CD14-positive monocyte (primary cell): ENCODE measurements at regions not wholly inside any gene's neighbourhood (a gene's known extent, or its start where the extent isn't known, plus 50 kb on each side); places are given as distances from the start of the nearest gene placed in this dataset.

Experiments
- DNase-seq, 3 donors: peaks; one replicate each; pipeline ENCODE4 v3.0.0-alpha.2; 2011 to 2022
- H2AFZ ChIP-seq: 2 replicates; pipeline ENCODE4 v1.6.0; 2012; ENCODE audit warnings: mild to moderate bottlenecking, low read depth, low read length, inconsistent platforms; ENCODE audit not compliant: insufficient read depth, poor library complexity, severe bottlenecking
- H3K27ac ChIP-seq, 2 donors: 1 replicate in 1 of 2; 2 replicates in 1 of 2; pipeline ENCODE4 v1.5.1; 2012 to 2013; ENCODE audit warnings: low read length in 2 of 2, control low read depth in 1 of 2, inconsistent platforms in 1 of 2, low read depth in 1 of 2, mild to moderate bottlenecking in 1 of 2
- H3K27me3 ChIP-seq, 2 donors: one replicate each; pipeline versions ENCODE4 v1.6.0 to v1.6.1; 2011 to 2013; ENCODE audit warnings: low read length in 2 of 2; ENCODE audit not compliant: control insufficient read depth in 2 of 2, insufficient read depth in 2 of 2
- H3K36me3 ChIP-seq, 2 donors: replicated peaks in 1 of 2; 1 replicate in 1 of 2; 2 replicates in 1 of 2; pipeline versions ENCODE4 v1.5.1 to v1.6.1; 2012 to 2013; ENCODE audit warnings: low read length in 2 of 2, control low read depth in 1 of 2, inconsistent platforms in 1 of 2, mild to moderate bottlenecking in 1 of 2; ENCODE audit not compliant: insufficient read depth in 2 of 2, control insufficient read depth in 1 of 2
- H3K4me1 ChIP-seq, 2 donors: 1 replicate in 1 of 2; 2 replicates in 1 of 2; pipeline versions ENCODE4 v1.5.1 to v1.6.1; 2012 to 2013; ENCODE audit warnings: low read length in 2 of 2, control low read depth in 1 of 2, inconsistent platforms in 1 of 2, mild to moderate bottlenecking in 1 of 2, moderate library complexity in 1 of 2; ENCODE audit not compliant: insufficient read depth in 2 of 2, control insufficient read depth in 1 of 2
- H3K4me2 ChIP-seq: replicated peaks from 2 replicates; pipeline ENCODE3; 2012; ENCODE audit warnings: low read length, moderate library complexity, mild to moderate bottlenecking; ENCODE audit not compliant: poor library complexity, severe bottlenecking; ENCODE audit errors: extremely low read depth
- H3K4me3 ChIP-seq, 3 experiments: fragments of 200-600 bp in 1 of 3; sonication (generic) in 1 of 3; replicated peaks in 1 of 3; 1 replicate in 2 of 3; 2 replicates in 1 of 3; pipeline ENCODE4 v1.5.1; 2011 to 2013; ENCODE audit warnings: low read length in 3 of 3, mild to moderate bottlenecking in 3 of 3, control low read depth in 2 of 3, low read depth in 2 of 3, inconsistent platforms in 1 of 3, moderate library complexity in 1 of 3
- H3K79me2 ChIP-seq: 2 replicates; pipeline ENCODE4 v1.6.0; 2012; ENCODE audit warnings: mild to moderate bottlenecking, control low read depth, inconsistent platforms, low read length, moderate library complexity; ENCODE audit not compliant: insufficient read depth
- H3K9ac ChIP-seq: 2 replicates; pipeline ENCODE4 v1.6.0; 2017; ENCODE audit warnings: low read length, mild to moderate bottlenecking; ENCODE audit not compliant: insufficient read depth, poor library complexity, severe bottlenecking
- H3K9me3 ChIP-seq, 2 donors: replicated peaks in 1 of 2; 1 replicate in 1 of 2; 2 replicates in 1 of 2; pipeline versions ENCODE4 v1.5.1 to v1.6.1; 2012 to 2013; ENCODE audit warnings: low read length in 2 of 2, control low read depth in 1 of 2; ENCODE audit not compliant: control insufficient read depth in 1 of 2, insufficient read depth in 1 of 2
- H4K20me1 ChIP-seq: 2 replicates; pipeline ENCODE4 v1.6.0; 2012; ENCODE audit warnings: mild to moderate bottlenecking, low read length, control low read depth, moderate library complexity; ENCODE audit not compliant: insufficient read depth
- H3K27ac Mint-ChIP-seq, 7 donors: one replicate each; pipeline ENCODE4 v1.8.0; 2020; ENCODE audit warnings: mild to moderate bottlenecking in 7 of 7, mixed read lengths in 7 of 7, moderate library complexity in 6 of 7, inconsistent platforms in 2 of 7
- H3K27me3 Mint-ChIP-seq, 3 donors: one replicate each; pipeline ENCODE4 v1.8.0; 2021 to 2022; ENCODE audit warnings: low read depth in 3 of 3, mild to moderate bottlenecking in 3 of 3, mixed read lengths in 3 of 3, moderate library complexity in 3 of 3, inconsistent platforms in 1 of 3
- H3K36me3 Mint-ChIP-seq, 2 donors: one replicate each; pipeline ENCODE4 v1.8.0; 2020; ENCODE audit warnings: mixed read lengths in 2 of 2, inconsistent platforms in 1 of 2, mild to moderate bottlenecking in 1 of 2
- H3K4me1 Mint-ChIP-seq: one replicate; pipeline ENCODE4 v1.8.0; 2020; ENCODE audit warnings: mild to moderate bottlenecking, mixed read lengths
- H3K4me3 Mint-ChIP-seq, 2 donors: one replicate each; pipeline ENCODE4 v1.8.0; 2020; ENCODE audit warnings: mild to moderate bottlenecking in 2 of 2, mixed read lengths in 2 of 2, moderate library complexity in 1 of 2
- H3K9me3 Mint-ChIP-seq, 7 donors: one replicate each; pipeline ENCODE4 v1.8.0; 2020 to 2022; ENCODE audit warnings: mixed read lengths in 7 of 7, mild to moderate bottlenecking in 6 of 7, moderate library complexity in 6 of 7, inconsistent platforms in 2 of 7
- CTCF ChIP-seq: fragments of 200-600 bp; IDR thresholded peaks from one replicate; pipeline ENCODE4 v1.8.0; 2022; ENCODE audit warnings: antibody characterized with exemption, mild to moderate bottlenecking
- WGBS: methylation state at CpG from one replicate; pipeline ENCODE4 v1.1.5; 2013; ENCODE audit warnings: missing lambda C conversion rate; ENCODE audit not compliant: insufficient coverage; 5-methylcytosine and 5-hydroxymethylcytosine counted together
- intact Hi-C, 2 donors: fragments of 100-400 bp; cut with micrococcal nuclease; formaldehyde crosslinking; loops; one replicate each; pipeline versions ENCODE4 v1.15.0 to v1.15.1; 2023

- Histone ChIP-seq H3K27ac (no peak overlapping the region), H4K20me1 (no peaks in the 10 kb centered on the region), H3K4me3 (no peak overlapping the region), H3K9ac (no peak overlapping the region), H2AFZ (no peak overlapping the region), H3K36me3 (no peaks in the 10 kb centered on the region), H3K4me1 (no peaks in the 10 kb centered on the region), H3K27me3 (no peaks in the 10 kb centered on the region), H3K4me2 (no peak overlapping the region), H3K9me3 (no peaks in the 10 kb centered on the region), H3K79me2 (no peaks in the 10 kb centered on the region)
- no peaks in the 10 kb centered on the region for H3K4me1 Mint-ChIP-seq
- H3K9me3 Mint-ChIP-seq: peaks cover 3 to 10% (median 7%) of the 10 kb centered on the region in 7 donors
- H3K27me3 Mint-ChIP-seq: peaks cover 0 to 1% (median 1%) of the 10 kb centered on the region in 3 donors
- TF ChIP-seq CTCF: no peak
- no peak overlapping the region for H3K4me3 Mint-ChIP-seq
- no peak overlapping the region for H3K27ac Mint-ChIP-seq
- no peak for DNase-seq
- H3K36me3 Mint-ChIP-seq: no peaks in the 10 kb centered on the region
- intact Hi-C loops: no loop called here
- no CpG with 5 or more reads among the region's 2 CpGs for WGBS
These were observed 52.8 kb upstream of the ZNF536 start for GRCh38 chr19:30319411-30319810.

- Histone ChIP-seq H3K4me2 (no peak overlapping the region), H3K9ac (no peak overlapping the region), H3K4me1 (no peaks in the 10 kb centered on the region), H3K27ac (no peak overlapping the region), H3K9me3 (no peaks in the 10 kb centered on the region), H2AFZ (no peak overlapping the region), H3K4me3 (no peak overlapping the region), H4K20me1 (no peaks in the 10 kb centered on the region), H3K79me2 (no peaks in the 10 kb centered on the region), H3K27me3 (no peaks in the 10 kb centered on the region), H3K36me3 (no peaks in the 10 kb centered on the region)
- peaks cover 0 to 1% (median 0%) of the 10 kb centered on the region in 3 donors for H3K27me3 Mint-ChIP-seq
- no peaks in the 10 kb centered on the region for H3K4me1 Mint-ChIP-seq
- intact Hi-C loops: no loop called here
- H3K4me3 Mint-ChIP-seq: no peak overlapping the region
- no peak for DNase-seq
- no peak for TF ChIP-seq CTCF
- no peaks in the 10 kb centered on the region for H3K36me3 Mint-ChIP-seq
- peaks cover 2 to 10% (median 7%) of the 10 kb centered on the region in 7 donors for H3K9me3 Mint-ChIP-seq
- no peak overlapping the region for H3K27ac Mint-ChIP-seq
These were observed 52.3 kb upstream of the ZNF536 start for GRCh38 chr19:30319876-30320275.
